SK-N-MC (cell line): ENCODE measurements at regions not wholly inside any gene's neighbourhood (a gene's known extent, or its start where the extent isn't known, plus 50 kb on each side); places are given as distances from the start of the nearest gene placed in this dataset.

Experiments
- DNase-seq: peaks from one replicate; pipeline ENCODE4 v3.0.0-alpha.2; 2011; ENCODE audit warnings: low read depth, low spot score
- H3K27ac ChIP-seq: fragments of 200-600 bp; sonication (generic); 2 replicates; pipeline ENCODE4 v1.5.1; 2016; ENCODE audit warnings: mixed run types
- H3K36me3 ChIP-seq: fragments of 200-600 bp; sonication (generic); 2 replicates; pipeline ENCODE4 v1.6.1; 2017; ENCODE audit warnings: antibody characterized with exemption, low read length, mixed read lengths; ENCODE audit not compliant: insufficient read depth
- H3K4me3 ChIP-seq: fragments of 200-600 bp; sonication (generic); 2 replicates; pipeline ENCODE4 v1.5.1; 2016
- H3K9ac ChIP-seq: fragments of 200-600 bp; sonication (generic); 2 replicates; pipeline ENCODE4 v1.8.0; 2017; ENCODE audit warnings: mixed run types, mixed read lengths; ENCODE audit not compliant: insufficient read length
- H3K9me3 ChIP-seq: fragments of 200-600 bp; sonication (generic); 2 replicates; pipeline ENCODE4 v1.6.1; 2017; ENCODE audit warnings: low read depth, mild to moderate bottlenecking, antibody characterized with exemption, low read length, moderate library complexity, mixed read lengths
- EZH2 ChIP-seq: fragments of 200-600 bp; sonication (generic); IDR thresholded peaks from one replicate; pipeline ENCODE4 v1.6.1; 2017; ENCODE audit warnings: antibody characterized with exemption
- FOXP2 ChIP-seq: optimal IDR thresholded peaks from 2 replicates; pipeline ENCODE3; 2011; ENCODE audit warnings: mild to moderate bottlenecking, moderate library complexity; ENCODE audit not compliant: insufficient read depth; ENCODE audit errors: extremely low read length, control extremely low read depth
- POLR2AphosphoS5 ChIP-seq: IDR thresholded peaks from 2 replicates; pipeline ENCODE4 v1.6.1; 2012; ENCODE audit warnings: mild to moderate bottlenecking, low read depth, low read length, borderline replicate concordance

DNA sequence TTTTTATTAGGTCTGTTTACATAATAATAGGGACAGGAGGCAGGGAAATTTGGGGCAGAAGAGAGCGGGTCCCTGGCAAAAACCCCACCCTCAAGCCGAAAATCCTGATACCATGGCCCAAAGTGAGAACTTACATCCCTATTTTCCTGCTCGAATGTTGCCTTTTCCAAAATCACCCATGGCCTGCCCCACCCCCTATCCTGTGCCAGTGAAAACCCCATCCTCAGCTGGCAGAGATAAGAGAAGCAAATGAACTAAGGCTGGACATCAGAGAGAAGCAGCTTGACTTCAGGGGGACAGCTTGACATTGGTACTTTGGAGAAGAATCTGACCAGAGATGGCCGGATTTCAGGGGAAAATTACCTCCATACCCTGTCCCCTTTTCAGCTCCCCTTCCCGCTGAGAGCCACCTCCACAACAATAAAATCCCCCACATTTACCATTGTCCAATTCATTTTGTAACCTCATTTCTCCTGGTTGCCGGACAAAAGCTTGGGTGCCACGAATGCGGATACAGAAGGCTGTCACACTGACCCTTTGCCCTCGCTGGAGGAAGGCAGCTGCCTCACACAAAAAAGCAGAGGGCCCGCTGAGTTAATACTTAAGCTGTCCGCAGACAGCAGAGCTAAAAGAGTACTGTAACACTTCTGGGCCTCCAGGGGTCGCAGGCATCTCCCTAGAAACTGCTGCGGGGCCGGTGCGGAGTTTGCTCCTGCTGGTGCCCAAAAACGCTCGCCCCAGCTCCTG, 196.2 kb downstream of the SNCA start:
- Histone ChIP-seq H3K9me3 (no peaks in the 10 kb centered on the region), H3K36me3 (no peaks in the 10 kb centered on the region), H3K4me3 (peak overlapping the region; percentile 28), H3K9ac (no peak overlapping the region), H3K27ac (no peak overlapping the region)
- TF ChIP-seq POLR2AphosphoS5 (no peak), EZH2 (no peak), FOXP2 (no peak)
- DNase-seq, result no peak

GRCh38 chr4:89639395-89639794, 197.6 kb downstream of the SNCA start:
- no peak overlapping the region for H3K4me3 ChIP-seq
- H3K36me3 ChIP-seq, result no peaks in the 10 kb centered on the region
- H3K27ac ChIP-seq, result no peak overlapping the region
- no peaks in the 10 kb centered on the region for H3K9me3 ChIP-seq
- DNase-seq, result no peak
- H3K9ac ChIP-seq, result no peak overlapping the region
- TF ChIP-seq POLR2AphosphoS5 (no peak), EZH2 (no peak), FOXP2 (no peak)

GRCh38 chr4:89625599-89626293, 211.2 kb downstream of the SNCA start:
- no peak overlapping the region for H3K4me3 ChIP-seq
- H3K9ac ChIP-seq, result no peak overlapping the region
- no peak for TF ChIP-seq FOXP2
- no peak for TF ChIP-seq POLR2AphosphoS5
- no peak overlapping the region for H3K27ac ChIP-seq
- no peaks in the 10 kb centered on the region for H3K36me3 ChIP-seq
- no peak for DNase-seq
- no peaks in the 10 kb centered on the region for H3K9me3 ChIP-seq

DNA sequence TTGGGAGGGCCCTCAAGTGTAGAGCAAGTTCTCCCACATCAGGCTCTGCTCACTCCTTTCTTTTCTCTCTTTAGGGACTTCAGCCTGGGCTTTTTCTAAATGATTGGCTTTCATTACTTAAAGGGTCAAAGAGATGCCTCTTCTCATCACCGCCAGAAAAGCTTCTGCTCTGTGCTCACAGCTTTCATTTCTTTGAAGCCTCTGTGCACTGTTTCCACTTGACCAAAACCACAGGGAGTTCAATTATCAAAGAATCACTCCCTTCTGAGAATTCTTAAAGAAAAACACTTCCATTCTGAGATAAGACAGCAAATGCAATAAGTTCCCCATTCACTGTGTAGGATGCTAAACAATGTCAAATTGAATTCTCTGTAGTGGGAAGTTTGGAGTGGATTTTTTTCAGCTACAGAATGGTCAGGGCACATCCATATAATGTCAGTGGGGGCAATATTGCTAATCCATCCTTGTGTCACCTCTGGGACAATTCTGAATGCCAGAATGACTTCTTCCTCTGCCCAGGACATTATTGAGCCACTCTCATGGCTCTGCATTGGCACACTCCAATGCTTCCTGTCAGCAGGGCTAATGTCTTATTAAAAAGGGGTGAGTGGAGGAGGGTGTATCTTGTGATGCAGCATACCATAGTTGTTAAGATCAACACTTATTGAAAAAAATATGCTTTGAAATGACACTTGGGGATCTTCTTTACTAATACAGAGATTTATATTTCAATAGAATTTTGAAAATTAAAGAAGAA, 217.6 kb downstream of the SNCA start:
- no peak for TF ChIP-seq FOXP2
- no peak for TF ChIP-seq POLR2AphosphoS5
- no peak for TF ChIP-seq EZH2
- Histone ChIP-seq H3K4me3 (no peak overlapping the region), H3K9ac (no peak overlapping the region), H3K36me3 (no peaks in the 10 kb centered on the region), H3K27ac (no peak overlapping the region), H3K9me3 (no peaks in the 10 kb centered on the region)
- DNase-seq, result no peak

DNA sequence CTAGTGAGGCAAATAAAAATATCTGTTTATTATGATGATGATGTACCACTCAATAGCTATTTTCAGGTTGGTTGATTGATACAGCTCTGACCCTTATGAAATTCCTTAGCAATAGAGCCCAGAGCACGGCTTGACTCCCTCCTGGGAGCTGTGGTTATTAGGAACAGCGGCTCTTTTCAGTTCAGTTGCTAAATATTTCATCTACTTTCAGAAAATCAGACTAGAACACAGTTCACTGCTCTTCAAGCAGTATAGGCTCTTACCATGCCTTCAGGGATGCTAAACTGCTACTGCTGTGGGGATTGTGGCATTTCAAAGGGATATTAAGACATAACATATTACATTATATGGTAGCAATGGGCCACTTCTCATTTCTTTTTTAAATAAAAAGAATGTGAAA, 218.8 kb downstream of the SNCA start:
- DNase-seq, result no peak
- H3K36me3 ChIP-seq, result no peaks in the 10 kb centered on the region
- no peak overlapping the region for H3K4me3 ChIP-seq
- no peak for TF ChIP-seq FOXP2
- TF ChIP-seq EZH2, result no peak
- TF ChIP-seq POLR2AphosphoS5, result no peak
- H3K27ac ChIP-seq, result no peak overlapping the region
- no peak overlapping the region for H3K9ac ChIP-seq
- no peaks in the 10 kb centered on the region for H3K9me3 ChIP-seq

DNA sequence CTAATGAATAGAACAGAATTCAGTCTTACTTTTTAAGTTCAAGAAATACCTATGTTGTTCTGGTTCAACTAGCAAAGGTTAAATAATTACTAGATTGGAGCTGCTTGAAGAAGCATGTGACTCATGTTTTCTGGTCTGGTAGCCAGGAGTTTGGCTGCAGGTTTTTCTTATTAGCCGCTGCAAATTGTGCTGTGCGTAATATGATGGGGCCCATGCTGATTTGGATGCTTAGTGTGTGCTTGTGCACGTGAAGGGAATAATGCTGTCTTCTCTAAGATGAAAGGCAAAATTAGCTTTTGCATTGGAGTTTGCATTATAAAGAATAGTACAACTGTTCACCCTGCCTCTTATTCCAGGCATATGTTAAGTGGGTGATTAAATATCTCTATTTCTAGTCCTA, 219.6 kb downstream of the SNCA start:
- no peak overlapping the region for H3K4me3 ChIP-seq
- no peaks in the 10 kb centered on the region for H3K9me3 ChIP-seq
- no peak for DNase-seq
- no peaks in the 10 kb centered on the region for H3K36me3 ChIP-seq
- TF ChIP-seq EZH2 (no peak), FOXP2 (no peak), POLR2AphosphoS5 (no peak)
- no peak overlapping the region for H3K9ac ChIP-seq
- no peak overlapping the region for H3K27ac ChIP-seq

- Histone ChIP-seq H3K27ac (no peak overlapping the region), H3K4me3 (no peak overlapping the region), H3K9me3 (no peaks in the 10 kb centered on the region), H3K9ac (no peak overlapping the region), H3K36me3 (no peaks in the 10 kb centered on the region)
- no peak for TF ChIP-seq POLR2AphosphoS5
- no peak for TF ChIP-seq FOXP2
- DNase-seq, result no peak
Measured at GRCh38 chr4:89616382-89616781, 220.6 kb downstream of the SNCA start.

- Histone ChIP-seq H3K9ac (no peak overlapping the region), H3K4me3 (no peak overlapping the region), H3K9me3 (no peaks in the 10 kb centered on the region), H3K27ac (no peak overlapping the region), H3K36me3 (no peaks in the 10 kb centered on the region)
- DNase-seq, result no peak
- TF ChIP-seq EZH2 (no peak), FOXP2 (no peak), POLR2AphosphoS5 (no peak)
Measured at GRCh38 chr4:89615051-89615450, 221.9 kb downstream of the SNCA start.
